Right ventricle myocardium inferior (tissue), 1 donor: ENCODE measurements at regions not wholly inside any gene's neighbourhood (a gene's known extent, or its start where the extent isn't known, plus 50 kb on each side); places are given as distances from the start of the nearest gene placed in this dataset.

Experiments
- ATAC-seq: fragments of 200-7000 bp; cut with Tn5 transposase; one replicate; pipeline ENCODE4 v1.9.1; 2020; ENCODE audit warnings: mild to moderate bottlenecking, moderate library complexity
- DNase-seq: peaks from one replicate; pipeline ENCODE4 v3.0.0; 2021; ENCODE audit errors: missing footprints
- intact Hi-C: fragments of 100-400 bp; cut with DNase I; formaldehyde crosslinking; loops from one replicate; pipeline ENCODE4 v1.11.0; 2022
- donor health status: DM: no; HTN: yes; CAD: no; lungs with severe emphysema.

DNA sequence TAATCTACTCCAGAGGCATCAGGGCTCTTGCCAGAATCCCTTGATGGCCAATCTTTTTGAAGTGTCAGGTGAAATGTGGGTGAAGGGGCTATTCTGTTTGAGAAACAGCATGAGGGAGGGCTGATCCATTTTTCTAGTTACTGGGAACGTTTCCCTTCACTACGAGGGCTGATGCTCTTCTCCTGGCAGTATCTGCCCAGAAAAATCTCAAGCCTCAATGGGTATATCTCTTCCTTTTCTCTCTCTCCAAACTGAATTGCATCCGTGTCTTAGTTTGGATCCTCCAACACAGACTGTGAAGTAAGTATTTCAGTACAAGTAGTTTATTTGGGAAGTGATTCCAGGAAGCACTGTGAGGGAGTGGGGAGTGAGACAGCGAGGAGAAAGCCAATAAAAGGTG lies 113.0 kb upstream of the NAV2 start:
- intact Hi-C loops = no loop called here
- no peak for DNase-seq
- no peak for ATAC-seq

DNA sequence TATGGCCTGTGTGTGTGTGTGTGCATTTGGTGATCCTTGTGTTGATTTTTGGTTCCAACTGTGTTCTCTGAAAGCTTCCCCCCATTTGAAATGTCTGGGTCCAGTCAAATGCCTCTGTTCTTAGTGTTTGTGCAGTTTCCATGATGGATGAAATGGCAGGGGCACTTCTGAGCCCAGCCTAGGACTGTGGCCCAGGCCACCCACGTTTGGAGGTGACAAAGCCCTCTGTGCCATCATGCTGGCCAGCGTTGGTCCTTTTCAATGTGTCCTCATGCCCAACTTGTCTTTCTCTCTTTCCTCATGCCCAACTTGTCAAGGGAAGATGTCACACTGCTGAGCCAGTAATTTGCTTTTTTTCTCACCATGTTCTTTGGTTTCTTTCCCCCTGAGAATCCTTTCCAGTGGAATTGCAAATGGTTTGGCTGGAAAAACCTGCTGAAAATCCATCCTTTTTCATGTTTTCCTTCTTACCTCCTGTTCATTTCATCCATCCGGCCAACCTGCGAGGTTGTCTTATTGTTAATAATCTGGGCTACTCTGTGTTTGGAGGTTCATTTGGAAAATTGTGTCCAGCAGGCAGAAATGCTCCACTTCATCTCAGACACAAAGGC lies 113.7 kb upstream of the NAV2 start:
- intact Hi-C loops = no loop called here
- ATAC-seq = no peak

DNA sequence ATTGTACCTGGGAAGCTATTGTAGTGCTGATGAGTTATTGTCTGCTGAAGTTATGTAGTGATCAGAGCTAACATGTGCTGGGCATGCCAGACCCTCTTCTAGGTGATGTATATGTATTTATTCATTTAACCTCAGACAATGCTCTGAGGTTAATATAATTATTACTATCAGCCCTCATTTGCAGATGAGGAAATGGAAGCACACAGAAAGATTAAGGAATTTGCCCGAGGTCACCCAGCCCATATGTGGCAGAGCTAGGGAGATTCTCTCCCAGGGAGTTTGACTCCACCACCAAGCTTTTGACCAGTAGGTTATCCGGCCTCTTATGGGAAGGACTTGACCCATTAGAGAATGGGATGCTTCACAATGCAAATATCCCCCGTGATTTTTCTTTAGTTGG lies 114.2 kb upstream of the NAV2 start:
- no peak for DNase-seq
- intact Hi-C loops = no loop called here
- ATAC-seq = no peak

More for the DNA sequence above, 113.7 kb upstream of the NAV2 start:
- DNase-seq = no peak

DNA sequence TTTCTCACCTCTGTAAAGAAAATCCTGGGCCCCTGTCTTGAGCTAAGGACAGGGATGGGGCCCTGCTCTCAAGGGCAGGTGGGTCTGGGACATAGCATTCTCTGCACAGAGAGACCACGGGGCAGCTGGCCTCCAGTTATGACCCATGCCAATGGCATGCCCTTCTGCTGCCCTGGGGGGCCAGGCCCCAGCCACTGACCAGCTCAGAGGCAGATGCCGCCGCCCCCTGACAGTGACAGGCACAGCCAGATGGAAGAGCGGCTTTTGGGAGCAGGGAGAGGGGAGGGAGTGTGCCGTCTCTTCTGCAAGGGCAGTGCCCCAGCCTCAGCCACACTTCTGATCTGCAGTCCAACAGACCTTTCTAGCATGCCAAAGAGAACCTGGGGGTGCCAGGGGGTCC lies 114.8 kb upstream of the NAV2 start:
- ATAC-seq = no peak
- no peak for DNase-seq
- intact Hi-C loops = no loop called here

DNA sequence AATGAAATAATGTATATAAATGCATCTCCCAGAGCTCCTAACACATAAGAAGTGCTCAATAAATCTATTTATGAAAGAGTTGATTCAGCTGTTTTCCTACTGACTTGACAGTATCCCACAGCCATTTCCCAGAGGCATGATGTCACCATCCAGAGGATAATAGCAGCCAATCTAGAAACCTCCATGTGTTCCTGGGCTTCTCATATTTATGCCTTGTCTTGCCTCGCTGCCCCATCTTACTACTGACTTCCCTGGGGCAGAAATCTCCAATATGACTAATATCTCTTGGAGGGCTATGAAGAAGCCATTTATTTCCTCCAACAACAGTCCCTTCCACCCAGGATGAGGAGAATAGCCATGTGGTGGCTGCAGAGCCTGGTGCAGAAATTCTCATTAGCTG lies 115.4 kb upstream of the NAV2 start:
- no peak for DNase-seq
- peak; percentile 19 for ATAC-seq
- intact Hi-C loops = no loop called here

DNA sequence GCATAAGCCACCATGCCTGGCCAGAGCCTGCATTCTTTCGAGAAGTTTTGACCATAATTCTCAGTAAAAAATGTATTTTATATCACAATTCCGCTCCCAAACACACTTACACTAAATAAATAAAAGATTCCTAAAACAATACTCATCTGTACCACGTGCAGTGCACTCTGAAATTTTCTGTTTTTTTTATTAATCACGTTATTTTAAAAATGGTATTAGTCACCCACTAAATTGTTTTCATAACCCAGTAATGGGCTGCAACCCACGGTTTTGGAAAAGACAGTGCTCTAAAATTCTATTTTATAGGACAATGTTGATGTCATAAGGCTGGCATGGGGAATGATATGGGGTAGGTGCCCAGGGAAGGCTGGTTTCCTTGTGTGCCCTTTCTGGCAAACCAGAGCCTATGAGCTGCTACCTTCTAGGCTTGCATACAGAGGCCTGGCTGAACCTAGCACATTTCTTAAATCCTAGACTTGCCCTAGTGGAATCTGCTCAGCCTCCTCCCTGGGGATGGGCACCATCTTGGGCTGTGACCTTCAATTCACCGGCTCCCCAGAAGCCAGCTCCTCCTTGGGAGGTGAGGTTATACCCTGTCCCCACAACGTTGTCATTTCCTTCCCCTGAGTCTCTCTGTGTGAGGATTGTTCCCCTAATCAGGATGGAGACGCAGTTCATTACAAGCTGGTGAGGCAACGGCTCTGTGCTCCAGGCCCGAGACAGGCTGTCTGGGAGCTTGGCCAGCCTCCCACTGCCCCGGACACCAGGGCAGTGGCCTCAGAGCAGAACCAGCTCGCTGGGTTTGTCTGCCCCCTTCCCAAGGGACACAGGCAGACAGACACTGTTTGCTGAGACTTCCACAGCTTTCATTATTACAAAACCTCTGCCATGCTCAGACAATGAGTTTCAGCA lies 116.5 kb upstream of the NAV2 start:
- ATAC-seq = peak; percentile 79
- intact Hi-C loops = no loop called here
- DNase-seq = peak; percentile 73

DNA sequence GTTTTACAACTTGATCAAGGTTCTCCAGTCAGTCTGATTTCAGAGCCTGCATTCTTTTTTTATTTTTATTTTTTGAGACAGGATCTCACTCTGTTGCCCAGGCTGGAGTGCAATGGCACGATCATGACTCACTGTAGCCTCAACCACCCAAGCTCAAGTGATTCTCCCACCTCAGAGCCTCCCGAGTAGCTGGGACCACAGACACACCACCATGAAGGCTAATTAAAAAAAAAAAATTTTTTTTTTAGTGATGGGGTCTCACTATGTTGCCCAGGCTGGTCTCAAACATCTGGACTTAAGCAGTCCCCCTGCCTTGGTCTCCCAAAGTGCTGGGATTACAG lies 117.2 kb upstream of the NAV2 start:
- no peak for DNase-seq
- ATAC-seq = no peak
- intact Hi-C loops = no loop called here

DNA sequence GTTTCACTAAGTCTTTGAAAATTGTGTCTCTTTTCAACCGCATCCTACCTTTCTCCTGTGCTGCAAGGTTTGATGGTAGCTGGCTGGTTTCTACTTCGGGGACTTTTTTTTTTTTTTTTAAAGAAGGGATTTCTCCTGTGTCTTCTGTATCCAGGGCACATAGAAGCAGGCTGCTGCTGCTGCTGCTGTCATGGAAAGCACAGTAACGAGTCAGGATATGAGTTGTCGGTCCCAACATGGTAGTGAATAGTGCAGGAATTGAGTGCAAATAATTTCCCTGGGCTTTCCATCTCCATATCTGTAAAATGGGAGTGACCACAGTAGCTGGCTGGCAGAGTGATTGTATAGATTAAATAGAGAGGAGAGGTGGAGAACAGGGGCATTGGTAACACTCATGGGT lies 118.3 kb upstream of the NAV2 start:
- no peak for DNase-seq
- ATAC-seq = no peak
- intact Hi-C loops = no loop called here

DNA sequence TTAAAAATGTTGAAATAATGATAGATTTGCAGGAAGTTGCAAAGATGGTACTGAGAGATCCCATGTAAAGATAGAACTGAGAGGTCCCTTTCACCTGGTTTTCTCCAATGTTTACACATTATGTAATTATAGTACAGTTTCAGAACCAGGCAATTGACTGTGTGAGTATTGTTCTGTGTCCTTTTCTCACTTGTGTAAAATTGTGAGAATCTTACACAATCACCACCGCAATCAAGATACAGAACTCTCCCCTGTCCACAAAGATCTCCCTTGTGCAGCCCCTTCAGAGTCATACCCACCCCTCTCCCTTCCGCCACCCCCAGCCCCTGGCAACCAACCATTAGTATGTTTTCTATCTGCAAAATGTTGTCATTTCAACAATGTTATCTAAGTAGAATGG lies 119.8 kb upstream of the NAV2 start:
- intact Hi-C loops = no loop called here
- DNase-seq (no peak), ATAC-seq (no peak)

DNA sequence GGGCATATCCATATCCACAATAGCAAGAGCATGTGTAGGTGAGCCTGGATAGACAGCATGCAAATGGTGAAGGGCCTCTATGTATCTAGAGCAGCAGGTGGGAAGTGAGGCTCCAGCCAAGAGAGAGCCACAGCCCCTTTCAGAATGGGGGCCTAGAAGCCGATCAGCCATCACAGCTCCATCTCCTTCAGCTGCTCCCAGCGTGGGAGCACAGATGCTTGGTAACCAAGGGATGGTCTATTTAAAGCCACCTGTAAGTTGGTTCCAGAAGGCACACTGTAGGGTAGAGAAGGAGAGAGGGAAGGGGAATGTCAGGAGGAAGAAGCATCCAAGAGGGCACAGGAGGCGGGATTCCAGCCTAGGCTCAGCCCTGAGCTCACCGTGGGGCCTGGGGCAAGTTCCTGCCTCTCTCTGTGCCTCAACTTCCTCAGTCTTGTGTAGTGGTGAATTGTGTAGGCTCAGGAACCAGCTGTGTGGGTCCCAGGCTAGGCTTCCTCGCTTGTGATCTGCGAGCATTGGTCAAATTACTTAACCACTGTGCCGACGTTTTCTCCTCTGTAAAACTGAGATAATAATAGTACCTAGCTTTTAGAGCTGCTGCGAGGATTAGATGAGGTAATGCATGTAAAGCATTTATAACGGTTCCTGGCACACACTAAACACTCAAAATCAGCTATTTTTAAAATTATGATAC lies 122.9 kb upstream of the NAV2 start:
- intact Hi-C loops = no loop called here
- DNase-seq (no peak), ATAC-seq (no peak)

DNA sequence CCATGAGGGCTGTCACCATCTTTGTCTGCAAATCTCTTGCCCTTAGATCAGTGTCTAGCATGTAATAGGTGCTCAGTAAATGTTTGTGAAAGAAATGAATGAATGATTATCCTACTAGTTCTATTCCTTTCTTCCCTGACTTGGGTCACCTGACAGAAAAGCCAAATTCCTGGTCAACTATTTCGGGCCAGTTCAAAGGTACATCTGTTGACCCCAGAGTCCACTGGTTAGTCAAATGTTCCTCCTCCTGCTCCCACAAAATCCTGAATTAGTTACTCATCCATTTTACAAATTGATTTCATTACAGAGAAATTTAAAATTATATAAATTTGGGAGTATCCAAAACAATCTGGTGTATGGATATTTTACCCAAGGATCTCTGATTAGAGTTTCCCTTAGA lies 124.7 kb upstream of the NAV2 start:
- DNase-seq (no peak), ATAC-seq (no peak)
- intact Hi-C loops = no loop called here

DNA sequence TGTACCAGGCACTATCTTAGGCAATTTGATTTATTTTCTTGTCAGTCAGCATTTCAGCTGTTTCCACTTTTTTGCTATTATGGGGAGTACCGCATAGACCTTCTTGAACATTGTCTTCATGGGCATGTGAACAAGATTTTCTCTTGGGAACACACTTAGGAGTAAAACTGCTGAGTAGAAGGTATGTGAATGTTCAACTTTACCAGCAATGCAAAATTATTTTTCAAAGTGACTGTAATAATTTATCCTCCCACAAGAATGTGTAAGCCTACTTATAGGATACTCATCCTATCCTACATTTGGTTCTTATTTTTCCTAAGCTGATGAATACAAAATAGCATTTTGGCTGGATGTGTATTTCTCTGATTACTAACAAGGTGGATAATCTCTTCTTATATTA lies 132.0 kb upstream of the NAV2 start:
- intact Hi-C loops = no loop called here
- DNase-seq (no peak), ATAC-seq (no peak)

DNA sequence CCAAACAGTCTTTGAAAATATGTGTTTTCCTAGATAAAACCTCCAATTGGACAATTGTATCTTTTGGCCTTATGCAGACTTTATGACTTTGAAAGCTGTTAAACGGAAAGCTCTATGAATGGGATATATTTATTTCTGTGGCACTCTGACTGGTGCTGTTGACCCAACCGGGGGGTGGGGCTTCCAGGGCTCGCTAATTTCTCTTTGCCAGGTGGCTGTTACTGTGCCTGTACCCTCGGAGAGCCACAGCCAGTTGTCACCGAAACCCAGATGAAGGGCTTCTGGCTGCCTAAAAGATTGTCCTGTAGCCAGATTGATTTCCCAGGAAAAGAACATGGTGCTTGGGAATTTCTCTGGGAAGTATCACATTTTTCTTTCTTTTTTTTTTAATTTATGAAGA lies 132.7 kb upstream of the NAV2 start:
- no peak for DNase-seq
- intact Hi-C loops = loop anchor here (5.0 to 10.0 kb wide), 2 partner anchors 102 to 535 kb away; no protein-coding TSS in a partner anchor

DNA sequence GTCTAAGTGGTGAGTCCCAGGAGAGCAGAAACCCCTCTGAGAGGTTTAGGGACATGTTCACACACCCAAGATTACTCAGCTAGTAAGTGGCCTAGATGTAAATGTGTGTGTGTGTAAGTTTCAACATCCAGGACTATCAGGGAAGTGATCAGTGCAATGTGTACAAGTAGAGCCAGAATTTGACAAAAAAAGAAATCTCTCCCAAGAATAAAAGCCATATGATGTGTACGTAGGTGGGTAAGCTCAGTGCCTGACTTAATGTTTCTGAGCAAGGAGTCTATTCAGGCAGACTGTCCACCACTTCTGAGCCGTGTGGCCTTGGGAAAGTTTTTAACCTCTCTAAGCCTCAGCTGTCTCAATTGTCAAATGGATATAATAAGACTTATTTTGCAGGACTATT lies 133.8 kb upstream of the NAV2 start:
- no peak for ATAC-seq
- intact Hi-C loops = loop anchor here (5.0 to 10.0 kb wide), 2 partner anchors 103 to 536 kb away; no protein-coding TSS in a partner anchor
- DNase-seq = no peak

More for the DNA sequence above, 132.7 kb upstream of the NAV2 start:
- ATAC-seq = no peak

DNA sequence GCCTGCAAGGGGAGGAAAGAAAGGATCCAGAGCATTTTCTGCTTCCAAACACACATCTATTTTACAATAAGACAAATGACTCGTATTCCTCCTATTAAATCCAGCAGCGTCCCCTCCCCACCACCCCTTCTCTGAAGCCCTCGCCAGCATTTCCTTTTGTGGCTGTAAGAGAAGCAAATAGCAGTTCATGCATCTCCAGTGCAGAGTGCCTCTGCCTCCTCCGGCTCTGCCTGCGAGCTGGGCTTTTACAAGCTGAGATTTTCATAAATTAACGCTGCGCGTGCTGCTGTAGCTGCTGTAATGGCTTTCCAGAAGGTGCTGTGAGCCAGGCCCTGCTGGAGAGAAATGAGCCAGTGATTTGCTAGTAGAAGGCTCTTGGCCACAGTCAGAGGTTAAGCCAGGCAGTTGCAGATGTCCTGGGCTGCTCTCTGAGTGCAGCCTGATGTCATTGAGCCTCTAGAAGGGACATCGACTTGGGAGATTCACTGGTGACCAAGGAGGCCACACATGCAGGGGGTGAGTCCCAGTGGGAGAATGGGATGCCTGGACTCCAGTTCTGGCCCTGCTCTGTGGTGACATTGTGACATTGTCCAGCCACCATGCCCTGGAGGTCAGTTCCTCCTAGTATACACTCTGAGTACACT lies 134.5 kb upstream of the NAV2 start:
- peak; percentile 81 for ATAC-seq
- no peak for DNase-seq
- intact Hi-C loops = loop anchor here (1.0 to 10.0 kb wide), 3 partner anchors 104 to 537 kb away; partner anchors contain the start of gene NAV2

DNA sequence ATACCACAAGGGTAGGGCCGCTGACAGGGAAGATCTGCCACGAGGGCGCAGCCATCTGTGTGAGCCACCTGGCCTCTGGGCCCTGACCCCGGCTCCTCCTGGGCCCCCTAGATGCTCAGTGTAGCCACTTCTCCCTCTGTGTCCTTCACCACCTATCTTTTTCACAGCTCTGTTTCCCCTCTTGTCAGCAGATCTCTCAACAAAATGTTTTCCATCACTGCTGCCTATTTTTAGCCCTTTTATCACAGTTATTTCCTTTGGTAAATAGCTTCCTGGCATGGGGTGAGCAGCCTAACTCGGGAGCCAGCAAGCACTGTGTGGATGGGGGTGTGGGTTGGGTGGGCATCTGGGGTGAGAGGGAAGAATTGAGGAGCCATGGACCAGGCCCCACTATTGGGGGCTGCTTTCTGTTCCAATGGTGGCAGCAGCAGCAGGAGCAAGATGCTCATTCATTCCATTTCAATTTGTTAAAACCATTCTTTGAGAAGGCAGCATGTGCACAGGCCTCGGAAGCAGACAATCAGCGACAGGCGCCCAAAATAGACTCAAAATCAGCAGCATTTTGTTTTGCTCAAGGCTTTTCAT lies 135.2 kb upstream of the NAV2 start:
- ATAC-seq (peak; percentile 74), DNase-seq (no peak)
- intact Hi-C loops = loop anchor here (1.0 to 10.0 kb wide), 3 partner anchors 105 to 537 kb away; partner anchors contain the start of gene NAV2

DNA sequence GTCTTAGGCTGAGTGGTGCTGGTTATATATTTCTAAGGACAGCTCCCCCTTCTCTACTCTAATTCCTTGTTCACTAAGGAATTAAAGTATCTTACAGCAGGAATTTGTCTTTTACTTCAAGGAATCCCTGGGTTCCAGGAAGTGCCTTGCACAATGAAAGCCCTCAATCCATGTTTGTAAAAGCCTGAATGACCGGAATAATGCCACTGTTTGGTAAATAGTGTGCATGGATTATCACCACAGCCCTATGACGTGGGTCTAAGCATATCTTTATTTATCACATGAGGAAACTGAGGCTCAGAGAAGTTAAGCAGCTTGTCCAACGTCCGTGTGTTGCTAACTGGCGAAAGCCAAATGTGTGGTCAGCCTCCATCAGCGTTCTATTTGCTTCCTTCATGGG lies 135.7 kb upstream of the NAV2 start:
- DNase-seq = no peak
- intact Hi-C loops = loop anchor here (1.0 to 10.0 kb wide), 3 partner anchors 105 to 538 kb away; partner anchors contain the start of gene NAV2
- ATAC-seq = no peak

DNA sequence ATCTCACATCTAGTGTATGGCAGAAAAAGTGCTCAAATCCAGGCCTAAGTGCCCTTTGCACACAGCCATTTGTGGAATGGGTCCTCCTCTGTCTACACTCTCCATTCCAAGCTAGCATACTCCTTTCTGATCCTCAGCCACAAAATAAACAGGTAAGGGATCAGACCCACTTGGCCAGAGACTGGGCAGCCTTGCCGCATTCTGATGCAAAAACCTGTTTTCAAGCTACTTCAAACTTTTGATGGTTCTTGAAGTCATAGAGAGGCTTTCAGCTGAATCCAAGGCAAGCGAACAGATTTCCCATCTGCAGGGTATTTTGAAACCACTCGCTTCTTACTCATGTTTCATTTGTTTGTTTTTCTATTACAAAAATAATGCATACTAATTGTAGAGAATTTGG lies 136.6 kb upstream of the NAV2 start:
- intact Hi-C loops = loop anchor here (5.0 to 10.0 kb wide), 2 partner anchors 106 to 539 kb away; no protein-coding TSS in a partner anchor
- ATAC-seq = no peak
- DNase-seq = no peak

DNA sequence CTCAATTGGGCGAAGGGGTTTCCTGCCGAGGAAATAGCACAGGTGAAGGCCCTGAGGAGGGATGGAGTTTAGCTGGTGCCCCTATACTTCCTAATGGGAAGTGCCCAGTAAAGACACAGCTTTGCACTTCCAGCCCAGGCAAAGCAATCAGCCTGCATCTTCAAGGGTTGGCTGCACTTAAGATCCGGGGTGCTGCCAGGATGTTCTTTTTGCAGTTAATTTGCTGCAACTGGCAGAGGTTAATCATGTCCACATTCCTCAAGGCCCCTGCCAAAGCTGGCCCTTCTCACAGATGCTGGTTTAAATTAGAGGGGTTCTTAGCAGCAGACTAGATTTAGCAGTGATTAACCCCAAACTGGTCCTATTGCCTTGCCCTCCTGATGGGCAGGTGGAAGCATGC lies 137.7 kb upstream of the NAV2 start:
- DNase-seq (no peak), ATAC-seq (no peak)
- intact Hi-C loops = loop anchor here (5.0 to 10.0 kb wide), 2 partner anchors 107 to 540 kb away; no protein-coding TSS in a partner anchor
